Cardiac fibroblast (primary cell): ENCODE measurements at regions not wholly inside any gene's neighbourhood (a gene's known extent, or its start where the extent isn't known, plus 50 kb on each side); places are given as distances from the start of the nearest gene placed in this dataset.

ENCODE experiments used
- DNase-seq, 2 donors: peaks; one replicate each; pipeline versions ENCODE4 v3.0.0 to v3.0.0-alpha.2; 2010; ENCODE audit warnings: low read depth in 2 of 2
- H3K4me3 ChIP-seq, 2 donors: replicated peaks in 1 of 2; 1 replicate in 1 of 2; 2 replicates in 1 of 2; pipeline ENCODE4 v1.5.1; 2011; ENCODE audit warnings: low read depth in 2 of 2, low read length in 2 of 2, mild to moderate bottlenecking in 2 of 2, moderate library complexity in 1 of 2
- TF ChIP-seq, protein P1 (sequence below): IDR thresholded peaks from one replicate; pipeline ENCODE4 v1.5.1; 2011; ENCODE audit warnings: low read depth, mild to moderate bottlenecking, low read length, inconsistent platforms

DNA sequence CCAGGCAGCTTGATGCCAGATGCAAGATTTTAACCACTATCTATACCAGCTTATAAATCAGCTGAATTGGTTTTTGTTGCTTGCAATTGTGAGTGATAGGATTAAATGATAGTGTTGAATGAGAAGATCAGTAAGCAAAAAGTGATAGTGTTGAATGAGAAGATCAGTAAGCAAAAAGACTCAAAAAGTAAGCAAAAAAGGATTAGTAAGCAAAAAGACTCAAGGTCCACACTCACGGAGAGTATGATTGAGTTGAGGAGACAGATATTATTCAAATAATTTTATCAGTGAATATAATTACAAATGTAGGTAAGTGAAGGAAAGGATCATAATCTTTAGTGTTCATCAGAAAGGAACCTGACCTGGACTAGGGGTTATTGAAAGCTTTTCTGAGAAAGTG is 58.0 kb upstream of the ARRDC3 start:
- DNase-seq: no peak
- TF ChIP-seq, protein P1, sequence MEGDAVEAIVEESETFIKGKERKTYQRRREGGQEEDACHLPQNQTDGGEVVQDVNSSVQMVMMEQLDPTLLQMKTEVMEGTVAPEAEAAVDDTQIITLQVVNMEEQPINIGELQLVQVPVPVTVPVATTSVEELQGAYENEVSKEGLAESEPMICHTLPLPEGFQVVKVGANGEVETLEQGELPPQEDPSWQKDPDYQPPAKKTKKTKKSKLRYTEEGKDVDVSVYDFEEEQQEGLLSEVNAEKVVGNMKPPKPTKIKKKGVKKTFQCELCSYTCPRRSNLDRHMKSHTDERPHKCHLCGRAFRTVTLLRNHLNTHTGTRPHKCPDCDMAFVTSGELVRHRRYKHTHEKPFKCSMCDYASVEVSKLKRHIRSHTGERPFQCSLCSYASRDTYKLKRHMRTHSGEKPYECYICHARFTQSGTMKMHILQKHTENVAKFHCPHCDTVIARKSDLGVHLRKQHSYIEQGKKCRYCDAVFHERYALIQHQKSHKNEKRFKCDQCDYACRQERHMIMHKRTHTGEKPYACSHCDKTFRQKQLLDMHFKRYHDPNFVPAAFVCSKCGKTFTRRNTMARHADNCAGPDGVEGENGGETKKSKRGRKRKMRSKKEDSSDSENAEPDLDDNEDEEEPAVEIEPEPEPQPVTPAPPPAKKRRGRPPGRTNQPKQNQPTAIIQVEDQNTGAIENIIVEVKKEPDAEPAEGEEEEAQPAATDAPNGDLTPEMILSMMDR: no peak
- H3K4me3 ChIP-seq: no peak overlapping the region

GRCh38 chr5:91438871-91439270 is 55.8 kb upstream of the ARRDC3 start:
- H3K4me3 ChIP-seq: no peak overlapping the region
- DNase-seq: no peak
- TF ChIP-seq, protein P1: no peak

DNA sequence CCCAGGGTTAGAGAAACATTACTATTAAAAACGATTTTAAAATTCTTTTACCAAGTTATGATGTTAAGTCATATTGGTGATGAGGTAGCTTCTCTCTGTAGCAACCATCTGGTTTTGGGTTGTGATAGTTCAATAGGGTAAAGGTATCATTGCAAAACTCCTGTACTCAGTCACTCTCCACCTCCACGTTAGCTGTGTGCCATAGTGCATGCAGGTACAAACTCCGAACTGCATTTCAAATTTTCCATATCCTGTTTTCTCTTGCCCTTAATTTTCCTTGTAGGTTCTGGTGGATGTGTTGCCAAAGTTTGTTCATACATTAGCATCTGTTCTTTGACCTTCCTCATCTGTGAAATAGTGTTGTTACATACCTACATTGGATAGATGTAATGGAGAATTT is 53.1 kb upstream of the ARRDC3 start:
- no peak for DNase-seq
- TF ChIP-seq, protein P1: no peak
- no peak overlapping the region for H3K4me3 ChIP-seq

GRCh38 chr5:91434348-91434747 is 51.2 kb upstream of the ARRDC3 start:
- H3K4me3 ChIP-seq: no peak overlapping the region
- TF ChIP-seq, protein P1: no peak
- no peak for DNase-seq

GRCh38 chr5:91433861-91434260 is 50.7 kb upstream of the ARRDC3 start:
- no peak for DNase-seq
- no peak overlapping the region for H3K4me3 ChIP-seq
- TF ChIP-seq, protein P1: no peak
